ENCODE measurements at regions not wholly inside any gene's neighbourhood (a gene's known extent, or its start where the extent isn't known, plus 50 kb on each side); places are given as distances from the start of the nearest gene placed in this dataset.

GRCh38 chr6:15747354-15747883 is 84.6 kb upstream of the DTNBP1 start:
- Mint-ChIP-seq H3K4me1 (peaks cover 16 to 19% of the 10 kb centered on the region in 2 experiments), H3K36me3 (ENCODE audit: insufficient read depth in 1 of 3, low read depth in 3 of 3) (peaks cover 0 to 16% (median 8%) of the 10 kb centered on the region in 3 experiments; a peak in 5 of 7 replicates), H3K4me3 (no peak overlapping the region), H3K9me3 (peaks cover 3 to 17% of the 10 kb centered on the region in 2 experiments; a peak in 4 of 5 replicates), H3K27me3 (ENCODE audit: low read depth) (no peaks in the 10 kb centered on the region), H3K27ac (no peak overlapping the region)
- no peaks in the 10 kb centered on the region for H3K23me2 ChIP-seq (ENCODE audit: insufficient read length, low read depth, low read length, poor library complexity, severe bottlenecking)
- H2BK15ac ChIP-seq (ENCODE audit: low read depth, low read length) = no peak overlapping the region
- no peaks in the 10 kb centered on the region; the same call in 1 of the 2 replicates for H3K4me1 ChIP-seq (ENCODE audit: insufficient read depth, low read length)
- H3K4ac ChIP-seq (ENCODE audit: low read depth, low read length) = no peak overlapping the region
- no peak overlapping the region for H3K4me2 ChIP-seq (ENCODE audit: insufficient read depth, insufficient read length, low read length)
- DNase-seq = no peak
- H4K8ac ChIP-seq (replicated peaks; ENCODE audit: insufficient read length, low read depth, low read length) = no peak overlapping the region
- H2BK120ac ChIP-seq (ENCODE audit: low read depth, low read length, poor library complexity, severe bottlenecking) = no peak overlapping the region
- no peaks in the 10 kb centered on the region for H3K9me3 ChIP-seq (ENCODE audit: control insufficient read depth, low read depth, low read length)
- no peak overlapping the region for H2BK20ac ChIP-seq (ENCODE audit: low read depth, low read length, poor library complexity, severe bottlenecking)
- H2BK12ac ChIP-seq (ENCODE audit: insufficient read length, low read depth, low read length) = no peak overlapping the region
- H4K20me1 ChIP-seq (ENCODE audit: control insufficient read depth, insufficient read depth, insufficient read length) = no peaks in the 10 kb centered on the region
- H3K79me1 ChIP-seq (ENCODE audit: insufficient read depth, low read depth, low read length, poor library complexity, severe bottlenecking) = no peaks in the 10 kb centered on the region
- H3K27ac ChIP-seq (ENCODE audit: insufficient read length, low read depth, low read length) = no peak overlapping the region
- TF ChIP-seq CTCF (conservative IDR thresholded peaks at IDR 0.05) = no peak
- H2AK5ac ChIP-seq (ENCODE audit: insufficient read length, low read length) = no peak overlapping the region
- no peak overlapping the region for H3K23ac ChIP-seq (ENCODE audit: insufficient read length, low read depth, low read length)
- H3K27me3 ChIP-seq (ENCODE audit: insufficient read depth, low read length) = no peaks in the 10 kb centered on the region
- no CpG with 5 or more reads among the region's 2 CpGs for WGBS (ENCODE audit: extremely low coverage, insufficient read length, low lambda C conversion rate)
- no peak overlapping the region for H3T11ph ChIP-seq (ENCODE audit: low read length)
- H3K9ac ChIP-seq (ENCODE audit: extremely low read depth, insufficient read length, low read length) = no peak overlapping the region
- H4K5ac ChIP-seq (ENCODE audit: insufficient read length, low read depth, low read length) = no peak overlapping the region
- H3K14ac ChIP-seq (ENCODE audit: insufficient read depth, low read length) = no peak overlapping the region
- H3K79me2 ChIP-seq (ENCODE audit: insufficient read depth, low read length) = no peaks in the 10 kb centered on the region
- H3K18ac ChIP-seq (ENCODE audit: insufficient read length, low read depth, low read length) = no peak overlapping the region
- H4K91ac ChIP-seq (ENCODE audit: insufficient read length, low read depth, low read length) = no peak overlapping the region
- H2AFZ ChIP-seq (ENCODE audit: low read length) = no peak overlapping the region
- no peak overlapping the region for H2BK5ac ChIP-seq (ENCODE audit: insufficient read length, low read length)
- H3K56ac ChIP-seq (ENCODE audit: insufficient read length, low read depth, low read length) = no peak overlapping the region
